WI38 (cell line): ENCODE measurements at regions not wholly inside any gene's neighbourhood (a gene's known extent, or its start where the extent isn't known, plus 50 kb on each side); places are given as distances from the start of the nearest gene placed in this dataset.

Experiments
- H3K4me3 ChIP-seq: 2 replicates; pipeline ENCODE4 v1.5.1; 2011; ENCODE audit warnings: low read depth, mild to moderate bottlenecking, control low read depth, low read length
- TF ChIP-seq, protein P1 (sequence below): IDR thresholded peaks from 2 replicates; pipeline ENCODE4 v1.5.1; 2012; ENCODE audit warnings: low read depth, mild to moderate bottlenecking, control low read depth, low read length

DNA sequence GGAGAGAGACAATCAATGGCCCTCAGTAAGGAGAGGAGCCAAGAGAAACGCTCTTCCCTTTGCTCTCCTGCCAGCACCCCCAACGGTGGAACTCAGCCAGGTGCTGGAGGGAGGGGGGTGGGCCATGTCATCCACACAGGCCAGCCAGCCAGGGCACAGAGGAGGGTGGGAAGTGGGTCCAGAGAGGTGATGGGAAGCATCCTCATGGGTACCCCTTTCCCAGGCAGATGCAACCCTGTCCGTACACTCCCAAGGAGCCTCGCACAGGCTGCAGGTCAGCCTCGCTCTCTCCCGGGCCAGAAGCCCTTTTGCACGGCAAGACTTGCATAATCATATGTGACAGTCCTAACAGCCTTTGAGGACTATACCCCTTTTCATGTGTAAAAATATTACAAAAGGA is 142.0 kb upstream of the NAMPT start:
- H3K4me3 ChIP-seq: no peak overlapping the region
- TF ChIP-seq, protein P1, sequence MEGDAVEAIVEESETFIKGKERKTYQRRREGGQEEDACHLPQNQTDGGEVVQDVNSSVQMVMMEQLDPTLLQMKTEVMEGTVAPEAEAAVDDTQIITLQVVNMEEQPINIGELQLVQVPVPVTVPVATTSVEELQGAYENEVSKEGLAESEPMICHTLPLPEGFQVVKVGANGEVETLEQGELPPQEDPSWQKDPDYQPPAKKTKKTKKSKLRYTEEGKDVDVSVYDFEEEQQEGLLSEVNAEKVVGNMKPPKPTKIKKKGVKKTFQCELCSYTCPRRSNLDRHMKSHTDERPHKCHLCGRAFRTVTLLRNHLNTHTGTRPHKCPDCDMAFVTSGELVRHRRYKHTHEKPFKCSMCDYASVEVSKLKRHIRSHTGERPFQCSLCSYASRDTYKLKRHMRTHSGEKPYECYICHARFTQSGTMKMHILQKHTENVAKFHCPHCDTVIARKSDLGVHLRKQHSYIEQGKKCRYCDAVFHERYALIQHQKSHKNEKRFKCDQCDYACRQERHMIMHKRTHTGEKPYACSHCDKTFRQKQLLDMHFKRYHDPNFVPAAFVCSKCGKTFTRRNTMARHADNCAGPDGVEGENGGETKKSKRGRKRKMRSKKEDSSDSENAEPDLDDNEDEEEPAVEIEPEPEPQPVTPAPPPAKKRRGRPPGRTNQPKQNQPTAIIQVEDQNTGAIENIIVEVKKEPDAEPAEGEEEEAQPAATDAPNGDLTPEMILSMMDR: no peak

DNA sequence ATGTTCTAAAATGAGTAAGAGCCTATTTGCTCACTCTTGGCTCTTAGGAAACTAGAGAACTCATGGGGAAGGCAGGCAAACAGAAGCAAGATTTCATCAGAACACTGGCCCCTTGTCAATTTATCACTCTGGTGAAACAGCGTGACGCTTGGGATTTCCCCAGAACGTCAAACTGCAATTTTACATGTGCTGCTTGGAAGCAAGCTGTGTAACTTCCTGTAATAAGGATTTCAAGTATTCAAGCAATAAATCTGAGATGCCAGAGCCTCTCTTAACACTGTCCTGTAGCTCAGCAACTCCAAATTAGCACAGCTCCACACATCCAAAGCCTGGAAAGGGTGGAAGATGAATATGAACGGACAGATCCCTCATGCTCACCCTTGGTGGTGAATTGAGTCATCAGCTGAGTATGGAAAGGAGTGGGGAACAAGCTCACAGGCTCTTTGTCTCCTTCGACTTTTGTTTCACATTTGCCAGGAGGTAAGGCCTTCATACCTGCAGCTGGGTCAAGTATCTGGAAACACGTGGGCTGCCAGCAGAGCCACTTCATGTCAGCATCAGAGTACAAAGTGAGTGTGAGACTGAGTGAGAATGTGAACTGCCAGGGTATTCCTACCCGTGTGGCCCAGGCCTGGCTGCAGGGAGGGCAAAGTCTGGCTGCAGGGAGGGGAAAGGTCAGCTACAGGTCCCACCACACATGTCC is 140.4 kb upstream of the NAMPT start:
- peak overlapping the region; percentile 37 for H3K4me3 ChIP-seq
- TF ChIP-seq, protein P1: no peak

DNA sequence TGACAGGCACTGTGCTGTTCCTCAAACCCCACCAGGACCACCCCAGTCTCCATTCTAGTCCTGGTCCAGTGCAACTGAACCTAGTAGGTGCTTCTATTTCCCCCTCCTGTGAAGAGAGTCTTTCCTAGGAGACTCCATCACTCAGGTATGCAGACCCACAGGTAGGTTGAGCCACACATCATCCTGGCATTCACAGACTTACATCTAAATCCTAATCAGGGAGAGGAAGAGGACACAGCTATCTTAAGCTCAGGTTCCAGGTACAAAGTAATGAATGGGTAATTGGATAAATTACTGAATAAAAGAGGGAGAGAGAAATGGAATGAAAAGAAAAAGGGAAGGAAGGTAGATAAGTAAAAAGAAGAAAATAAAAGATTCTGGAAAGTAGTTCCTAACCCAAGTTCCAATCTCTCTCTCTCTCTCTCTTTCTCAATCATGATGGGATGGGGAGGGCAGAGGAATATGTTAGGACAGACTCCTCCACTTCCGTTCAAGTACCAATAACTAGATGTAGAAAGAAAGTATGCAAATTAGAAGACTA is 139.8 kb upstream of the NAMPT start:
- TF ChIP-seq, protein P1: no peak
- no peak overlapping the region for H3K4me3 ChIP-seq

DNA sequence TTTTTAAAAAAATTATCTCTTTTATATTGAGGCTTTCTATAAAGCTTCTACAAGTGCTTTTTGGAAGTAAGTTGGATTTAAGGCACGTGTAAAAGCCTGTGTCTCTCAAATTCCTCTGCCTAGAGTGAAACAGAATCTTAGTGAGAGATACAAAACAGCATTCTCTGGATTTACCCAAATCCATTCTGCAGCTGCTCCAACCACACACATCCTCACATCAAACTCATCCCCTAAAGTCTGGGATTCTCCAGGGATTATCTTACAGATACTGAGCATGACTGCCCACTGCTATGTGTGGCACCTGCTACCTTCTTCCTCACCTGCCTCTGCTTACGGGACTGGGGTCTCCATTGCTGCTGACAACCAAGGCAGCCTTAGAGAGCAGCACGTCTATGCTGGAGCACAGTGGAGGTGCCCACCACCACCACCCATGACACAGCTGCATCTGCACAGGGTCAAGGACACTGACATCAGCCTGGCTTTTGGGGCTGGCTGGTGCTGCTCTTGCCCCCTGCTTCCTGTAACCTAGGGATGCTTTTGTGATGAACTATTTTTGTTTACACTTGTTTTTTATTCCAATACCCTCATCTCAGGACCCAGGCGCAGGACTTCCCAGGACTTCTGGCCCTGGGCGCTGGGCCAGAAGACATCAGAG is 139.2 kb upstream of the NAMPT start:
- H3K4me3 ChIP-seq: no peak overlapping the region
- TF ChIP-seq, protein P1: no peak

DNA sequence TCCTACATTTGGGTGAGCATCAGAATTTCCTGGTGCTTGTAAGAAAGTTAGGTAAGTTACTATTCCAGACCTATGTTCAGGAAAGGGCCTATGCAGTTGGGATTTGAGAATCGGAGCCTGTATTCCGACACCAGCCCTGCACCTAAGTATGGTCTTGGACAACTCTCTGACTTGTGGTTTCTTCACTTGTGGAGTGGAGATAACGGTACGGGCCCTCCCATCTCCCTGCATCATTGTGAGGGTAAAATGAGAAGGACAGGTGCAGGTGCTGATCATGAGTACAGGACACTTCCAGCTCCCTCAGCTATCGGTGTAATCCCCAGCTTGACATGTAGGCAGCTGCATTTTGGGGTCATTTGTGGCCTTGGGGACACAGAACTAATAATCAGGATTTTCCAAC is 138.3 kb upstream of the NAMPT start:
- TF ChIP-seq, protein P1: no peak
- no peak overlapping the region for H3K4me3 ChIP-seq

DNA sequence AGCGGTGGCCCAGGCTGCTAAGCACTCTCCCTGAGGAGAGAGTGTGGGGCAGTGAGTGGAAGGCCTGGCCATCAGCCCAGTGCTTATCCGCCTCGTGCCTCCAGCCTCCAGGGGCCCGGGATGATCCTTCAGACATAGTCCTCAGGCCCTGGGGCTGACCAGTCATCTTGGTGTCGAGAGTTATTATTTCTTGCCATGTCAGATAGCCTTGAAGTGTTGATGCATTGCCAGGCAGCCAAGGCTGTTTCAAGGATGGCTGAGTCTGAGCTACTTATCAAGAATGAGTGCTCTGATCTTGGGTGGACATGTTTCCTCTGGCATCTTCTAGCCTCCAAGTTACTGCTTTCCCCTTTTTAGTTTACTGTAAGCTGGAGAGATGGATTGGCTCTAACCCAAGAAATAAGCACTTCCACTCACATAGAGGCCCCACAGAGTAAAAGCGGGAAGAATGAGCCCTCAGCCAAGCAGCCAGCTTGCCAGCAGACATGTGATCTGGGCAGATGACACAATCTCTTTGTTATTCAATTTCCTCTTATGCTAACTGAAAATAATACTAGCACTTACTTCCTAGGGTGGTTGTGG is 136.5 kb upstream of the NAMPT start:
- TF ChIP-seq, protein P1: no peak
- H3K4me3 ChIP-seq: no peak overlapping the region

DNA sequence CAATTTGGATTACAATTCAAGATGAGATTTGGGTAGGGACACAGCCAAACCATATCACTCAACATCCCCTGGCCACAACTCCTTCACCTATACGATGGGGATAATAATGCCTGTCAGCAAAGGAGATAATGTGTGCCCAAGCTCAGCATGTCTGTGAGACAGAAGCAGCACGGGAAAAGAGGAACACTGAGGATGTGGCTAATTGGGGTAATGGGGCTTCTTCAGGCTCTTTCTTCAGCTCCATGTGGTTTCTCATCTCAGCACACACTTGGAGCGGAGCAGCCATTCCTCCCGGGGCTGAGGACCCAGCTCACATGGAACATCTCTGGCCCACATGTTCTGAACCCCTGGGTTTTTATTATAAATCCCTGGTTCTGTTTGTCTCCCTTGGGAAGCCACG is 136.0 kb upstream of the NAMPT start:
- no peak overlapping the region for H3K4me3 ChIP-seq
- TF ChIP-seq, protein P1: no peak
